UCSD-AML1 (cell line): ENCODE measurements at regions not wholly inside any gene's neighbourhood (a gene's known extent, or its start where the extent isn't known, plus 50 kb on each side); places are given as distances from the start of the nearest gene placed in this dataset.
"Not testable (repeated sequence)": the region's sequence is repeated elsewhere in the genome, so short reads cannot be mapped to it uniquely, and the experiment has no call there.

Experiments
- DNase-seq: peaks from one replicate; lab custom pipeline; 2025; ENCODE audit not compliant: unreplicated experiment; lab: John Stamatoyannopoulos, UW

DNA sequence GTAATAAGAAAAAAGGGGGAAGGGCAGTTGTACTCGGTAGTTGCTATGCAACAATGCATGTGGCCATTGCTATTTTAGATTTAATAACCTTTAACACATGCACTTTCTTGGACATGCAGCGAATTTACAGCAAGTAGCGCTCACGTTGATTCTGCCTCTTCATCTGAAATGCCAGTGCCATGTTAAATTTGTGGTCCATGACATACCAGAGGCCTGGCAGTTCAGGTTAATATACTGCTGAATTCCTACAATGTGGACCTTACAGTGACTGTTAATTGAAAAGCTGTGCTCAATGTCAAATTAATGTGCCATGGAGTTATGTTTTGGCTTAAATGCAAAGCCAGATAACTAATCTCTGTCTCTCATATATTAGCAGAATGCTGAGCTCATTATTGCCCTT is 699.7 kb downstream of the DOK5 start:
- no peak for DNase-seq

- no peak for DNase-seq
Observed at GRCh38 chr20:55174635-55175034, 699.2 kb downstream of the DOK5 start.

- DNase-seq, result no peak
Observed at GRCh38 chr20:55174172-55174571, 698.8 kb downstream of the DOK5 start.

DNA sequence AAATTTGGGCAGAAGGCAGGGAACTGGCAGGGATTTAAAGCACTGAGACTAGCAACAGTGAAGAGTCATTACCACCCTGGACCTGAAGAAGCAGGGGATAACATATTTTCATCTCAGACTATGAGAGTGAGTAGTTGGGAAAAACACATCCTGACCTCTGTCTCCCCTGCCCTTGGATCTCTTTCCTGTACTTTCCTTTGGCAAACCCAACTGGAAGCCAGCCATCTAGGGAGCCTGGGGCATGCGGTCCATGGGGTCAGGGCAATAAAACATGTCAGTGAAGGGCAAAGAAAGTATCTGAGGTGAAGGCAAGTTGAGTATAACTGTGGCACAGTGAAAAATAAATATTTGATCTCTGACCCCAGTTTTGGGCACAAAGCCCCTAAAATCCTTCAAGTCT is 698.2 kb downstream of the DOK5 start:
- no peak for DNase-seq

- DNase-seq, result no peak
Observed at GRCh38 chr20:55172310-55173002, 697.1 kb downstream of the DOK5 start.

- DNase-seq, result no peak
Observed at GRCh38 chr20:55166063-55166462, 690.7 kb downstream of the DOK5 start.

DNA sequence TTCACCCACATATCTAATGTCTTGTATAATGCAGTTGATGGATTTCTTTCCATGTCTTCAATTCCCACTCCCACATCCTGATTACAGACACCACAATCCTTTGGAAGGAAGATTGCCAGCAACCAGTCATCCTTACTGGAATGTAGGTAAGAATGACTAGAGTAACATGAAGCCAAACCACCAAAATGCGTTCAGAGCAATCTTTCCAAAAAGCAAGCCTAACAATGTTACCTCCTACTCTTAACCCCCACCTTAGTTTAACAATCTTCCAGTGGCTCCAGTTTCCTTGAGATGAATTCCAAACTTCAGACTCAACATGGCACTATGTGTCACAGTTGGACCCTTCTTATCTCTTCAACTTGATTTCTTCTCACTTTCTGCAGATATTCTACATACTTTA is 685.6 kb downstream of the DOK5 start:
- DNase-seq, result no peak

DNA sequence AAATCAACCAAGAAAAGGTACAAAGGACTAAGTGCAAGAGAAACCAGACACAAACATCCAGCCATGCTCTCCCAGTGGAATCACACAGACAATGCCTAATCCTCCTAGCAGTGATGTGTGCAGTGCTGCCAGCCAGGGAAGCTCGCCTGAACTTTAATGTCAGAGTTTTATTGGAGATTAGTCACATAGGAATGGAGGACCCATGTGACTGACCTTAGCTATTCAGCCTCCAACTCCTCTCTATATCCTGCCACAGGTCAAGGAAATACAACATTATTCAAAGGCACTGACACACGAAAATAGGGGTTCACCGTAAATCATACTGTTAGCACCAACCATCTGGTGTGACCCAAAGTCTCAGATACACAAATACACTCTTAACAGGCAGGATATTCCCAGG is 684.6 kb downstream of the DOK5 start:
- DNase-seq, result no peak

GRCh38 chr20:55159230-55159629 is 683.8 kb downstream of the DOK5 start:
- DNase-seq, result no peak

- no peak for DNase-seq
Observed at GRCh38 chr20:55158446-55158845, 683.1 kb downstream of the DOK5 start.

GRCh38 chr20:55155360-55155759 is 680.0 kb downstream of the DOK5 start:
- DNase-seq, result no peak

GRCh38 chr20:55153001-55153645 is 677.7 kb downstream of the DOK5 start:
- no peak for DNase-seq

DNA sequence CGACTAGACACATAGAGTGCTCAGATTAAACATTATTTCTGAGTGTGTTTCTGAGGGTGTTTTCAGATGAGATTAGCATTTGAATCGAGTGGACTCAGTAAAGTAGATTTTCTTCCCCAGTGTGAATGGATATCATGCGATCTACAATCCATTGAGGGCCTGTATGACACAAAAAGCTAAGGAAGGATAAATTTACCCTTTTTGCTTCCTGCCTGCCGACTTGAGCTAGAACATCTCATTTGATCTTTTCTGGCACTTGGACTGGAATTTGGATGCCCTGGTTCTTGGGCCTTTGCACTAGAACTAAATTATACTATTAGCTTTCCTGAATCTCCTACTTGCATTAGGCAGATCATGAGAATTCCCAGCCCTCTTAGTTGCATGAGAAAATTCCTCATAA is 675.8 kb downstream of the DOK5 start:
- DNase-seq, result no peak

GRCh38 chr20:55143601-55144000 is 668.2 kb downstream of the DOK5 start:
- no peak for DNase-seq

GRCh38 chr20:55142932-55143331 is 667.5 kb downstream of the DOK5 start:
- DNase-seq, result no peak

DNA sequence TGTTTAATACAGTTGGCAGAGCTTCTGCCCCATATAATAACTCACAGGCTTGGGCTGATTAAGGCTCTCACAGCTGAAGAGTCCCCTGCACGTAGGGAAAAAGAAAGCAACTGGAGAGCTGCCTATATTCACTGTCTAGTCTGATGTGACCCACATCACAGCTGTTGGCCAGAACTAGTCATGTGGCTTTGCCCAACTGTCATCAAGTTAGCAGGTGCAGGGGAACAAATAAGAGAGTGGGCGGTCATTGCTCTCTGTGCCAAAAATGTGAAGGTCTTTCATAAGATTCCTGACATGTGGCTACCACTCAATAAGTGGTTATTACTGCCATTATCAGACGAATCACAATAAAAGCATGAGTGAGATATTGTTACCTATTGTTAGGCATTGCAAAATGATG is 665.2 kb downstream of the DOK5 start:
- DNase-seq, result no peak

- DNase-seq, result no peak
Observed at GRCh38 chr20:55139173-55139765, 663.9 kb downstream of the DOK5 start.

DNA sequence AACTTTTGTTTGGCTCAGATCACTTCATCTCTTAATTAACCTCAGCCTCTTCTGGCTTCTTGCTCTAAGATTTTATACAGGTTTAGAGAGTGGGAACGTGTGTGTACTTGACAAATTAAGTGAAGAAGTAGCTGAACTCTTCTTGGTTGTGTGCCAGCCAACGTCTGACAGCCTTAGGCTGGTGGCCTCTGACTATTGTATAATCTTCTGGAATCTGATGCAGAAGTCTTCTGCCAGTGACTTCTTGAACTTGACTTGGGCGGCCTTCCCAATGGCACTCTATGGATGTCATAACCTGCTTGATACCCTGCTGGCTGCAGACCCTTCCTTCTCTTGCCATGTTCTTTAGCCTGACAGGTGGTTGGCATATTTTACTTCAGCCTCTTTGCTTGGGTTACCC is 660.5 kb downstream of the DOK5 start:
- no peak for DNase-seq

DNA sequence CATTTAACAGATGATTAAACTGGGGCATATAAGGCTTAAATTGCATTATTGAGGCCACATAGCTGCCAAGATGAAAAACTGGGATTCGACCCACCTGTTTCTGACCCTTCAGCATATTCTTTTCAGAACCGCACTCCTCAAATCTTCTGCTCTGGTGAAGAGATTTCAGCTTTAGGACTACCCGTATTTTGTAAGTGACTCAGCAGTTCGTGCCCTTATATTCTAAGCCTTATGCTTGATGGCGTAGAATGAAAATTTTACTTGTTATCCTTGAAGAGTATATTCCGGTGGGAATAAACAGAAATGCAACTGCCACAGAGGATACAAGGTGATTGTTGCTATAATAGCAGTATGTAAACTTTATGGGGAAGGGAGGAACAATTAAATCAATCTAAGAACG is 657.1 kb downstream of the DOK5 start:
- DNase-seq, result no peak

DNA sequence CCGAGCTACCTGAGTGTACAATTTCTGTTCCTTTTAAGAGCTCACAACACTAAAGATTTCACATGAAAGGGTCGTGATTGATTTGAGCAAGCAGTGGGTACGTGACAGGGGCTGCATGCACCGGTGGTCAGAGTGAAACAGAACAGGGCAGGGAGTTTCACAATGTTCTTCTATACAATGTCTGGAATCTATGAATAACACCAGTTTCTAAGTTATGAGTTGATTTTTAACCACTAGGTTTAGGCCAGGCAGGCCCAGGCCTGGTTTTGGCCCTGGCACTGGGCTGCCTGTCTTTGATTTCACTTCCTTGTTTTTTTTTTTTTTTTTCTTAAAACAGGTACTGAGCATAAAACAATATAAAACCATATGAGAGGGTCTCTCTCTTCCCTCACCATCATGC is 642.2 kb downstream of the DOK5 start:
- not testable (repeated sequence) for DNase-seq

DNA sequence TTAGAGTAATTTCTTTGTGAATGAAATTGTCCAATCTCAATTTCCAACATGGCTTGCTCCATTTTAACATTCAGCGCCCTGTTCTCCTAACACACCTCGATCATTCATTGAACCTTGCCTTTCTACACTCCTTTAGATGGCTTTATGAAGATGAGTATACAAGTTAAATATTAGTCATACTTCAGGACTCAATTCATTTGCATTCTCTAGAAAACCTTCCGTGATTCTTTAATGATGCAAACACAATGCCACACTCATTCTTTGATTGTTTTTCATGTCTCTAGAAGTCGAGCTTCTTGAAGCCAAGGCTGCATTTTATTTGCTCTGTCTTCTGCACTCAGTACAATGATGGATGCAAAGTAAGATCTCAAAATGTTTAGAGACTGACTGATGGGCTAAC is 641.2 kb downstream of the DOK5 start:
- no peak for DNase-seq

DNA sequence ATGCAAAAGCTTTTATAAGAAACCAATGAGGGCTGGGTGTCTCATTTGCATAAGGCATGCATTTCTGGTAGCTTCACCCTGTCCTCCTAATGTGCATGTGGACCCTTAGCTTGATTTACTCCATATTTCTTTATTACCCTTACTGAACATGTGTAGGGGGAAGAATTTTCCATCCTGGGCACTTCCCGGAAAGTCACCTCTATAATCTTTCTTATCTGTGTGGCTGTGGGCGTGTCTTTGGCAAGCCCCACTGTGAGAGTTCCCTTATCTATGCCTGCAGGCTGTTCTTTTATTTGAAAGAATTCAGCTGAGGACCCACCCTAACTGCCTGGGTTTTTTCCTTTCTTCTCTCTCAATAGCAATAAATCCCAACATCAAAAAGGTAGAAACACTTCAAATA is 627.8 kb downstream of the DOK5 start:
- no peak for DNase-seq

DNA sequence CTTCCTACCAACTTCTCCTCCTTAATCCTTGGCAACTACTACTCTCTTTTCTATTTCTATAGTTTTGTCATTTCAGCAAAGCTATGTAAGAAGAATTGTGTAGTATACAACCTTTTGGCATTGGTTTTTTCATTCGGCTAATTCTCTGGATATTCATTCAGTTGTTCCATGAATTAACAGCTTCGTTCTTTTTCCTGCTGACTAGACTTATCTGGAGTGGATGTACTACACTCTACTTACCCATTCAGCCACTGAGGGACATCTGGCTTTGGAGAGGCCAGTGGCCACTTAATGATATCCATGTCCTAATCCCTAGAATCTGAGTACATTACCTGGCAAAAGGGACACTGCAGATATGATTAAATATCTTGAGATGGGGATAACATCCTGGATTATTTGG is 623.9 kb downstream of the DOK5 start:
- DNase-seq, result no peak
